Vagina (tissue), 2 donors: ENCODE measurements at regions not wholly inside any gene's neighbourhood (a gene's known extent, or its start where the extent isn't known, plus 50 kb on each side); places are given as distances from the start of the nearest gene placed in this dataset.

Experiments
- POLR2AphosphoS5 ChIP-seq, 2 donors: sonication (generic); formaldehyde crosslinking; IDR thresholded peaks; one replicate each; pipeline ENCODE4 v1.9.0; 2017; ENCODE audit warnings: antibody characterized with exemption in 2 of 2, mild to moderate bottlenecking in 2 of 2, low read depth in 1 of 2; ENCODE audit not compliant: insufficient read depth in 1 of 2
- TF ChIP-seq, protein P1 (sequence below), 3 experiments: fragments of 450-650 bp in 2 of 3; fragments of 200-600 bp in 1 of 3; sonication (generic) in 1 of 3; IDR thresholded peaks; one replicate each; pipeline ENCODE4 v1.5.1; 2017 to 2019; ENCODE audit warnings: antibody characterized with exemption in 3 of 3, mild to moderate bottlenecking in 2 of 3, moderate library complexity in 2 of 3

DNA sequence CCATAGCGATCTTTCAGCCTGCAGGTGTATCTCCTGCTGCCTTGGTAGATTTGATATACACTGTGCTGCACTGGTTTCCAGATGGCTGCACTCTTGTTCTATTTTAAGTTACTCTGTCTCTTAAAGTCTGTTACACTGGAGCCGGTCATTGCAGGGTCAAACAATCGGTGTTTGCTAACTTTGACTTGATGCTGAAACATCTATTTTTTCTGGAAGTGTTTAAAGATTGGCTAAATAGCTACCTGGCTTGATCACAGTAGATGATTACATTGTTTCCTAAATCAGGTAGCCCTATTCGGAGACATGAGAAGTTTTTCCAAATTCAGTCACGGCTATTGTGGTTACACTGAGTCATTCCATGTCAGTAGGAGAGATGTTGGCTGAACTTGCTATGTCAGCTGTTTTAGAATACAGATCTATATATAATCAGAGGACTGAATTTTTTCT, 574.8 kb downstream of the ETV1 start:
- TF ChIP-seq, protein P1, sequence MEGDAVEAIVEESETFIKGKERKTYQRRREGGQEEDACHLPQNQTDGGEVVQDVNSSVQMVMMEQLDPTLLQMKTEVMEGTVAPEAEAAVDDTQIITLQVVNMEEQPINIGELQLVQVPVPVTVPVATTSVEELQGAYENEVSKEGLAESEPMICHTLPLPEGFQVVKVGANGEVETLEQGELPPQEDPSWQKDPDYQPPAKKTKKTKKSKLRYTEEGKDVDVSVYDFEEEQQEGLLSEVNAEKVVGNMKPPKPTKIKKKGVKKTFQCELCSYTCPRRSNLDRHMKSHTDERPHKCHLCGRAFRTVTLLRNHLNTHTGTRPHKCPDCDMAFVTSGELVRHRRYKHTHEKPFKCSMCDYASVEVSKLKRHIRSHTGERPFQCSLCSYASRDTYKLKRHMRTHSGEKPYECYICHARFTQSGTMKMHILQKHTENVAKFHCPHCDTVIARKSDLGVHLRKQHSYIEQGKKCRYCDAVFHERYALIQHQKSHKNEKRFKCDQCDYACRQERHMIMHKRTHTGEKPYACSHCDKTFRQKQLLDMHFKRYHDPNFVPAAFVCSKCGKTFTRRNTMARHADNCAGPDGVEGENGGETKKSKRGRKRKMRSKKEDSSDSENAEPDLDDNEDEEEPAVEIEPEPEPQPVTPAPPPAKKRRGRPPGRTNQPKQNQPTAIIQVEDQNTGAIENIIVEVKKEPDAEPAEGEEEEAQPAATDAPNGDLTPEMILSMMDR (IDR thresholded peaks at IDR 0.05): no peak
- TF ChIP-seq POLR2AphosphoS5 (IDR thresholded peaks at IDR 0.05; ENCODE audit: insufficient read depth in 1 of 2, low read depth in 1 of 2): no peak
